Neural cell (in vitro differentiated cells): ENCODE measurements at regions not wholly inside any gene's neighbourhood (a gene's known extent, or its start where the extent isn't known, plus 50 kb on each side); places are given as distances from the start of the nearest gene placed in this dataset.

ENCODE experiments used
- H2AFZ ChIP-seq: fragments of 200-600, 300-800 bp; sonication (generic), shearing (Covaris generic); 2 replicates; pipeline ENCODE4 v1.6.0; 2014; ENCODE audit warnings: low read depth, mild to moderate bottlenecking, antibody characterized with exemption, low read length, moderate library complexity
- H3F3A ChIP-seq: fragments of 200-600 bp; shearing (Covaris generic); 2 replicates; pipeline ENCODE4 v1.6.1; 2016; ENCODE audit warnings: mild to moderate bottlenecking, moderate library complexity, mixed read lengths, antibody characterized with exemption, low read length; ENCODE audit not compliant: insufficient read depth, poor library complexity, severe bottlenecking
- H3K27ac ChIP-seq: fragments of 200-600, 300-800 bp; sonication (generic), shearing (Covaris generic); 2 replicates; pipeline ENCODE4 v1.5.1; 2014; ENCODE audit warnings: mild to moderate bottlenecking, low read length, moderate library complexity
- H3K27me3 ChIP-seq: fragments of 300-800, 200-600 bp; sonication (generic), shearing (Covaris generic); 2 replicates; pipeline ENCODE4 v1.6.0; 2014; ENCODE audit warnings: mild to moderate bottlenecking, low read depth, low read length, moderate library complexity; ENCODE audit not compliant: insufficient read depth
- H3K36me3 ChIP-seq: fragments of 300-800, 200-600 bp; sonication (generic), shearing (Covaris generic); 2 replicates; pipeline ENCODE4 v1.5.1; 2014; ENCODE audit warnings: mild to moderate bottlenecking, antibody characterized with exemption, low read length, moderate library complexity; ENCODE audit not compliant: insufficient read depth
- H3K4me2 ChIP-seq: fragments of 300-800, 200-600 bp; sonication (generic), shearing (Covaris generic); 2 replicates; pipeline ENCODE4 v1.6.0; 2014; ENCODE audit warnings: mild to moderate bottlenecking, low read length
- H3K4me3 ChIP-seq: fragments of 300-800, 200-600 bp; sonication (generic), shearing (Covaris generic); 2 replicates; pipeline ENCODE4 v1.5.1; 2014; ENCODE audit warnings: mild to moderate bottlenecking, low read length, moderate library complexity
- H3K79me2 ChIP-seq: fragments of 200-600 bp; shearing (Covaris generic); replicated peaks from 2 replicates; pipeline ENCODE4 v1.6.0; 2014; ENCODE audit warnings: mild to moderate bottlenecking, low read length, moderate library complexity; ENCODE audit not compliant: insufficient read depth
- H3K9ac ChIP-seq: fragments of 300-800, 200-600 bp; sonication (generic), shearing (Covaris generic); 2 replicates; pipeline ENCODE4 v1.6.1; 2016; ENCODE audit warnings: mild to moderate bottlenecking, low read length, mixed read lengths
- H3K9me2 ChIP-seq: fragments of 200-600 bp; shearing (Covaris generic); 2 replicates; pipeline ENCODE4 v1.6.1; 2016; ENCODE audit warnings: mild to moderate bottlenecking, low read length, mixed read lengths; ENCODE audit not compliant: insufficient read depth
- H3K9me3 ChIP-seq: fragments of 200-600, 300-800 bp; sonication (generic), shearing (Covaris generic); 2 replicates; pipeline ENCODE4 v1.6.1; 2016; ENCODE audit warnings: mild to moderate bottlenecking, mixed run types, low read length, moderate library complexity, mixed read lengths
- H4K20me1 ChIP-seq: fragments of 200-600 bp; shearing (Covaris generic); 2 replicates; pipeline ENCODE4 v1.6.1; 2016; ENCODE audit warnings: mild to moderate bottlenecking, mixed run types; ENCODE audit not compliant: insufficient read depth
- CTCF ChIP-seq: fragments of 450-650 bp; IDR thresholded peaks from 2 replicates; pipeline ENCODE4 v1.5.1; 2014; ENCODE audit warnings: antibody characterized with exemption, mild to moderate bottlenecking, moderate library complexity; ENCODE audit not compliant: poor library complexity, severe bottlenecking
- EP300 ChIP-seq: fragments of 450-650 bp; conservative IDR thresholded peaks from 2 replicates; pipeline ENCODE4 v1.6.1; 2014; ENCODE audit warnings: antibody characterized with exemption, mild to moderate bottlenecking, moderate library complexity; ENCODE audit not compliant: poor library complexity, severe bottlenecking
- EZH2 ChIP-seq: fragments of 200-600, 300-800 bp; shearing (Covaris generic), sonication (generic); IDR thresholded peaks from 2 replicates; pipeline ENCODE4 v1.6.1; 2014; ENCODE audit warnings: antibody characterized with exemption, low read length, borderline replicate concordance, mild to moderate bottlenecking; ENCODE audit not compliant: insufficient read depth, poor library complexity, severe bottlenecking
- MXI1 ChIP-seq: fragments of 450-650 bp; conservative IDR thresholded peaks from 2 replicates; pipeline ENCODE4 v1.6.1; 2014; ENCODE audit warnings: antibody characterized with exemption, mild to moderate bottlenecking; ENCODE audit not compliant: poor library complexity, severe bottlenecking
- POLR2AphosphoS5 ChIP-seq: IDR thresholded peaks from 2 replicates; pipeline ENCODE4 v1.6.1; 2012
- RAD21 ChIP-seq: fragments of 450-650 bp; conservative IDR thresholded peaks from 2 replicates; pipeline ENCODE4 v1.6.1; 2014; ENCODE audit warnings: antibody characterized with exemption, mild to moderate bottlenecking, moderate library complexity
- SMC3 ChIP-seq: fragments of 450-650 bp; conservative IDR thresholded peaks from 2 replicates; pipeline ENCODE4 v1.6.1; 2014; ENCODE audit warnings: antibody characterized with exemption, mild to moderate bottlenecking, moderate library complexity; ENCODE audit not compliant: poor library complexity
- TAF1 ChIP-seq: IDR thresholded peaks from 2 replicates; pipeline ENCODE4 v1.6.1; 2012; ENCODE audit warnings: low read depth
- TF ChIP-seq, protein P1 (sequence below): IDR thresholded peaks from 2 replicates; pipeline ENCODE4 v1.6.1; 2012; ENCODE audit warnings: borderline replicate concordance

GRCh38 chr4:137106733-137107132 is 425.6 kb downstream of the PCDH18 start:
- TF ChIP-seq MXI1 (no peak), SMC3 (no peak), TAF1 (no peak), RAD21 (no peak), CTCF (no peak), EZH2 (no peak), POLR2AphosphoS5 (no peak), EP300 (no peak)
- TF ChIP-seq, protein P1, sequence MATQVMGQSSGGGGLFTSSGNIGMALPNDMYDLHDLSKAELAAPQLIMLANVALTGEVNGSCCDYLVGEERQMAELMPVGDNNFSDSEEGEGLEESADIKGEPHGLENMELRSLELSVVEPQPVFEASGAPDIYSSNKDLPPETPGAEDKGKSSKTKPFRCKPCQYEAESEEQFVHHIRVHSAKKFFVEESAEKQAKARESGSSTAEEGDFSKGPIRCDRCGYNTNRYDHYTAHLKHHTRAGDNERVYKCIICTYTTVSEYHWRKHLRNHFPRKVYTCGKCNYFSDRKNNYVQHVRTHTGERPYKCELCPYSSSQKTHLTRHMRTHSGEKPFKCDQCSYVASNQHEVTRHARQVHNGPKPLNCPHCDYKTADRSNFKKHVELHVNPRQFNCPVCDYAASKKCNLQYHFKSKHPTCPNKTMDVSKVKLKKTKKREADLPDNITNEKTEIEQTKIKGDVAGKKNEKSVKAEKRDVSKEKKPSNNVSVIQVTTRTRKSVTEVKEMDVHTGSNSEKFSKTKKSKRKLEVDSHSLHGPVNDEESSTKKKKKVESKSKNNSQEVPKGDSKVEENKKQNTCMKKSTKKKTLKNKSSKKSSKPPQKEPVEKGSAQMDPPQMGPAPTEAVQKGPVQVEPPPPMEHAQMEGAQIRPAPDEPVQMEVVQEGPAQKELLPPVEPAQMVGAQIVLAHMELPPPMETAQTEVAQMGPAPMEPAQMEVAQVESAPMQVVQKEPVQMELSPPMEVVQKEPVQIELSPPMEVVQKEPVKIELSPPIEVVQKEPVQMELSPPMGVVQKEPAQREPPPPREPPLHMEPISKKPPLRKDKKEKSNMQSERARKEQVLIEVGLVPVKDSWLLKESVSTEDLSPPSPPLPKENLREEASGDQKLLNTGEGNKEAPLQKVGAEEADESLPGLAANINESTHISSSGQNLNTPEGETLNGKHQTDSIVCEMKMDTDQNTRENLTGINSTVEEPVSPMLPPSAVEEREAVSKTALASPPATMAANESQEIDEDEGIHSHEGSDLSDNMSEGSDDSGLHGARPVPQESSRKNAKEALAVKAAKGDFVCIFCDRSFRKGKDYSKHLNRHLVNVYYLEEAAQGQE = no peak
- H3K27ac ChIP-seq = no peak overlapping the region
- H3K79me2 ChIP-seq = no peaks in the 10 kb centered on the region
- no peak overlapping the region for H2AFZ ChIP-seq
- H3K36me3 ChIP-seq = no peaks in the 10 kb centered on the region
- H3K27me3 ChIP-seq = no peaks in the 10 kb centered on the region
- H3K9me2 ChIP-seq = no peaks in the 10 kb centered on the region
- no peak overlapping the region for H3K9ac ChIP-seq
- no peaks in the 10 kb centered on the region for H3K9me3 ChIP-seq
- H3K4me3 ChIP-seq = no peak overlapping the region
- no peak overlapping the region for H3K4me2 ChIP-seq
- H3F3A ChIP-seq = no peaks in the 10 kb centered on the region
- H4K20me1 ChIP-seq = no peaks in the 10 kb centered on the region

- Histone ChIP-seq H3K27me3 (no peaks in the 10 kb centered on the region), H3F3A (no peaks in the 10 kb centered on the region)
- TF ChIP-seq EP300 (no peak), TAF1 (no peak), SMC3 (no peak), RAD21 (no peak), EZH2 (no peak), MXI1 (no peak), POLR2AphosphoS5 (no peak), CTCF (no peak)
- TF ChIP-seq, protein P1 = no peak
These were observed 426.0 kb downstream of the PCDH18 start for GRCh38 chr4:137106287-137106686.

More at GRCh38 chr4:137106287-137106686, 426.0 kb downstream of the PCDH18 start:
- H3K36me3 ChIP-seq = no peaks in the 10 kb centered on the region
- H4K20me1 ChIP-seq = no peaks in the 10 kb centered on the region
- no peak overlapping the region for H3K4me3 ChIP-seq
- no peak overlapping the region for H3K9ac ChIP-seq
- no peaks in the 10 kb centered on the region for H3K79me2 ChIP-seq
- no peak overlapping the region for H2AFZ ChIP-seq
- no peaks in the 10 kb centered on the region for H3K9me3 ChIP-seq
- no peak overlapping the region for H3K4me2 ChIP-seq
- no peaks in the 10 kb centered on the region for H3K9me2 ChIP-seq
- H3K27ac ChIP-seq = no peak overlapping the region
